Activated CD4-positive, alpha-beta T cell treated with anti-CD3 and anti-CD28 coated beads, Interleukin-2, amount 10 ng/mL, durations not matched to agents 7 days and 5 days (primary cell): ENCODE measurements at regions not wholly inside any gene's neighbourhood (a gene's known extent, or its start where the extent isn't known, plus 50 kb on each side); places are given as distances from the start of the nearest gene placed in this dataset.
"Not testable (repeated sequence)": the region's sequence is repeated elsewhere in the genome, so short reads cannot be mapped to it uniquely, and the experiment has no call there.

Experiments
- CTCF ChIA-PET: fragments of 350-600 bp; sonication (Branson Sonifier 250); formaldehyde crosslinking; loops from one replicate; lab custom pipeline; 2021; ENCODE audit warnings: antibody characterized with exemption; lab: Charles Lee
- POLR2A ChIA-PET: fragments of 350-600 bp; sonication (Branson Sonifier 250); formaldehyde crosslinking; loops from one replicate; lab custom pipeline; 2021; ENCODE audit warnings: antibody characterized with exemption; lab: Charles Lee
- DNase-seq: peaks from one replicate; pipeline ENCODE4 v3.0.0-alpha.2; 2020
- H3K27ac Mint-ChIP-seq: one replicate; pipeline ENCODE4 v1.8.0; 2021; ENCODE audit warnings: mild to moderate bottlenecking, moderate library complexity, mixed read lengths
- H3K27me3 Mint-ChIP-seq: one replicate; pipeline ENCODE4 v1.8.0; 2021; ENCODE audit warnings: mixed read lengths
- H3K36me3 Mint-ChIP-seq: one replicate; pipeline ENCODE4 v1.8.0; 2021; ENCODE audit warnings: low read depth, mixed read lengths
- H3K4me1 Mint-ChIP-seq: one replicate; pipeline ENCODE4 v1.8.0; 2021; ENCODE audit warnings: mixed read lengths
- H3K4me3 Mint-ChIP-seq: one replicate; pipeline ENCODE4 v1.8.0; 2021; ENCODE audit warnings: mild to moderate bottlenecking, moderate library complexity, mixed read lengths
- H3K9me3 Mint-ChIP-seq: one replicate; pipeline ENCODE4 v1.8.0; 2021; ENCODE audit warnings: mixed read lengths

DNA sequence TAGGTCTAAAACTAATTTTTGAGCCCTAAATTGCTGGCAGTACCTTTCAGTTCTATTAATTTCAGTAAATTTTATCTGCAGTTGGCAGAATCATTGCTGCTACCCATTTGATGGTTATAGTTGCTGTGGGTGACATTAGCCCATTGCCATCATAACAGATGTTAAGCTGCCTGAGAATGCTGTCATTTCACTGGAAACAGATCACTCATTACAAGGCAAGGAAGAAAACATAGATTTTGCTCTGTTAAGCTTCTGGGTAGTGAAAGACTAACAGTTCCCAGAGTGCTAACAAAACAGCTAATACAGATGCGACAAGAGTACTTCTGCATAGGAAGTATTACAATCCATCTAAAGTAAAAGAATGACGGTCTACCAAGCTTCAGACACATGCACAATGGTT lies 213.2 kb downstream of the SPANXN3 start:
- no peaks in the 10 kb centered on the region for H3K9me3 Mint-ChIP-seq
- H3K27ac Mint-ChIP-seq, result no peak overlapping the region
- DNase-seq, result no peak
- H3K4me3 Mint-ChIP-seq, result no peak overlapping the region
- no peaks in the 10 kb centered on the region for H3K4me1 Mint-ChIP-seq
- H3K27me3 Mint-ChIP-seq, result no peaks in the 10 kb centered on the region
- ChIA-PET POLR2A (no interaction called here), CTCF (no interaction called here)
- no peaks in the 10 kb centered on the region for H3K36me3 Mint-ChIP-seq

DNA sequence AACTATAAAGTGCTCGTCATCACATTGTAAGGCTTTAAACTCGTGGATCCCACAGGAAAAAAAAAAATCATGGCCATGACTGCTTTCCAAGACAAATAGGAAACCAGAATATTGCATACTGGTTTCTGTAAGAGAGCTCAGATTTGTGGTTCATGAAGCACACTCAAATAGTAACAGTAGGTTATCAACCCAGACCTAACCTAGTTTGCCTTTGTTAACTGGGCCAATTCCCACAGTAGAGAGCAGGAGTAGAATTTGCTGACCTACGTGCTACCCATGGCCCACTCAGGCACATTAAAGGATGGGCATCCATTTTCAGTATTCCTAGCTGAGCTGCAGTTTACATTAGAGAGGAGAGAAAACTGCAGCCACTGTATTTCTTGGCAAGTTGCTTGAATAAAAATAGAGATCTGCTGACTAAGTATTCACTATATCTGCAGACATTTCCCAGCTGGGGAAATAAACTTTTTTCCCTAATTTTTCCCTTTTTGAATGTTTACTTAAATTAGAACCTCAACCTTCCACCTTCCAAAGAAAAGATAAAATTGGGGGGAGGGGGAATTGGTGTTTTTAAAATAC lies 218.5 kb downstream of the SPANXN3 start:
- H3K27me3 Mint-ChIP-seq, result no peaks in the 10 kb centered on the region
- CTCF ChIA-PET, result interaction anchor here (0.6 kb wide), 1 partner anchor 125 kb away, joined by 3 read pairs; no protein-coding TSS in a partner anchor
- POLR2A ChIA-PET, result no interaction called here
- H3K9me3 Mint-ChIP-seq, result no peaks in the 10 kb centered on the region
- no peak overlapping the region for H3K4me3 Mint-ChIP-seq
- no peaks in the 10 kb centered on the region for H3K4me1 Mint-ChIP-seq
- no peak for DNase-seq
- H3K27ac Mint-ChIP-seq, result no peak overlapping the region
- H3K36me3 Mint-ChIP-seq, result no peaks in the 10 kb centered on the region

DNA sequence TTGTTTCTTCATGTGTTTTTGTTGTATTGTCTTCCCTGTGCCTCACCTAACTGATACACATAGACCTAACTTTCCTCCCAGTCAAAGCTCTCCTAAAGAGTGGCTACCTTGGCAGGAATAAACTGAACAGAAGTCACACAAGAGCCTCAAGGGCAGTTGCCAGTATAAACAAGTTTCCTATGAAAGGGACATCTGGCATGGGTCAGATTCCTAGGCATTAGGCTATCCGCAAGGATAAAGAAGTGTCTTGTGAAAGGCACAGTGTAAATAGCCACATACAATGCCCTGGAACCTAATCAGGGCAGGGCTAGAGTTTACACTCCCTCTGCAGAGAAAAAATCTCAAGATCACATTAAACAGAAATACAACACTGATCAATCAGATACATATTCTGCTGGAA lies 220.8 kb downstream of the SPANXN3 start:
- Mint-ChIP-seq H3K9me3 (no peaks in the 10 kb centered on the region), H3K36me3 (no peaks in the 10 kb centered on the region), H3K4me3 (no peak overlapping the region), H3K4me1 (no peaks in the 10 kb centered on the region), H3K27me3 (no peaks in the 10 kb centered on the region), H3K27ac (no peak overlapping the region)
- DNase-seq, result no peak
- ChIA-PET CTCF (no interaction called here), POLR2A (no interaction called here)

DNA sequence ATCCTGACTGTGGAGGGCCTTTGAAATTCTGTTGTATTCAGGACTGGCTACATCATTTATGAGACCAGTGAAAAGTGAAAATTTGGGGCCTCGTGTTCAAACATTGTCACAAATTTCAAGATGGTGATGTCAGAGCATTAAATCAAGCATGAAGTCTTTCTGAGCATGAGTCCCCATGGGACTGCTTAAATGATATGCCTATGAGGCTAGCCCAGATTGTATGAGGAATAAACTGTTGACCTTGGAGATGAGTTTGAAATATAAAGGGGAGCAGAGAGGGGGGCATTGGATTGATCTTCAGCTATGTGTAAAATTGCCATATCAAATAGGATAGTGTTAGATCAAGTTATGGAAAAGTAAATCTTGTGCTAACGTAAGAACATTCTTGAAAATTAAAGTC lies 230.0 kb downstream of the SPANXN3 start:
- H3K27ac Mint-ChIP-seq, result no peak overlapping the region
- H3K36me3 Mint-ChIP-seq, result no peaks in the 10 kb centered on the region
- no peaks in the 10 kb centered on the region for H3K4me1 Mint-ChIP-seq
- H3K9me3 Mint-ChIP-seq, result no peaks in the 10 kb centered on the region
- POLR2A ChIA-PET, result no interaction called here
- DNase-seq, result no peak
- CTCF ChIA-PET, result no interaction called here
- H3K4me3 Mint-ChIP-seq, result no peak overlapping the region
- no peaks in the 10 kb centered on the region for H3K27me3 Mint-ChIP-seq

DNA sequence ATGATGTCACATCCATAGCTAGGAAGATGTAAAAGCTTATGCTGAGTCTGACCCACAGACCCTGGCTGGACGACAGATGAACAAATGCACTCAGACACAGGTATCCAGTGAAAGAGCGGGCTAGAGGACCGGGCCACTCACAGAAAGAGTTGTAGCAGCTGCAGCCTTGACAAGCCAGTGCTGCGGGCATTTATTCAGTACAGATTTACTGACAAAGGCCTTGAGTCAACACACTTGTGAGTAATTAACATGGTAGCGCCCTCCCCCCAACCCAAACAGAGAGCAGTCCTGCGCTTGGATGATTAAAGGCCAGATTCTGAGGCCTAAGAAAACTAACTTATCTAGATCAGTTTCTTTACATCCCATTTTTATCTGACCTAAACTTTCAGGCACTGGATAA lies 244.6 kb downstream of the SPANXN4 start:
- peaks cover 5% of the 10 kb centered on the region for H3K9me3 Mint-ChIP-seq
- CTCF ChIA-PET, result no interaction called here
- H3K4me3 Mint-ChIP-seq, result no peak overlapping the region
- DNase-seq, result no peak
- POLR2A ChIA-PET, result no interaction called here
- H3K36me3 Mint-ChIP-seq, result no peaks in the 10 kb centered on the region
- H3K4me1 Mint-ChIP-seq, result no peaks in the 10 kb centered on the region
- H3K27me3 Mint-ChIP-seq, result no peaks in the 10 kb centered on the region
- no peak overlapping the region for H3K27ac Mint-ChIP-seq

DNA sequence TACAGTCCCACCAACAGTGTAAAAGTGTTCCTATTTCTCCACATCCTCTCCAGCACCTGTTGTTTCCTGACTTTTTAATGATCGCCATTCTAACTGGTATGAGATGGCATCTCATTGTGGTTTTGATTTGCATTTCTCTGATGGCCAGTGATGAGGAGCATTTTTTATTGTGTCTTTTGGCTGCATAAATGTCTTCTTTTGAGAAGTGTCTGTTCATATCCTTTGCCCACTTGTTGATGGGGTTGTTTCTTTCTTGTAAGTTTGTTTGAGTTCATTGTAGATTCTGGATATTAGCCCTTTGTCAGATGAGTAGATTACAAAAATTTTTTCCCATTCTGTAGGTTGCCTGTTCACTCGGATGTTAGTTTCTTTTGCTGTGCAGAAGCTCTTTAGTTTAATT lies 218.9 kb downstream of the SPANXN4 start:
- H3K9me3 Mint-ChIP-seq, H3K4me1 Mint-ChIP-seq, H3K27me3 Mint-ChIP-seq, DNase-seq, CTCF ChIA-PET, H3K4me3 Mint-ChIP-seq, POLR2A ChIA-PET, H3K27ac Mint-ChIP-seq, H3K36me3 Mint-ChIP-seq: not testable (repeated sequence)

DNA sequence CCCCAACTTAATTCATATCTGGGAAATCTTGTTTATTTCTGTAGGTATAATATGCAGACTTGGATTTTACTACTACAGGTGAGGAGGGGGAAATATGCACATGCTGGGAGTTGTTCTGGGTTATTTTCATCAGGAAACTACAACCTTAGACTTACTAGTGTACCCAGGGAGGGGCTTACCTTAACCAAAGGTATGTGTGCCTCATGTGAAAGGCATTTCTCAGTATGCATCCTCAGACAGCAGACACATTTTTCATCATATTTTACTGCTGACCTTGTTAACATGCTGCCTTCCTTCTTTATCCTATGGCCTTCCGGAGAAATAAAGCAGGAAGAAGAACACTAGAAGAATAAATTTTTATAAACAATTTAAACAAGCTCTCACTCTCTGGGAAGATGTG lies 214.9 kb downstream of the SPANXN4 start:
- no peak overlapping the region for H3K4me3 Mint-ChIP-seq
- POLR2A ChIA-PET, result no interaction called here
- H3K27me3 Mint-ChIP-seq, result no peaks in the 10 kb centered on the region
- DNase-seq, result no peak
- no peaks in the 10 kb centered on the region for H3K4me1 Mint-ChIP-seq
- no peak overlapping the region for H3K27ac Mint-ChIP-seq
- H3K36me3 Mint-ChIP-seq, result no peaks in the 10 kb centered on the region
- peaks cover 2% of the 10 kb centered on the region for H3K9me3 Mint-ChIP-seq
- CTCF ChIA-PET, result no interaction called here

DNA sequence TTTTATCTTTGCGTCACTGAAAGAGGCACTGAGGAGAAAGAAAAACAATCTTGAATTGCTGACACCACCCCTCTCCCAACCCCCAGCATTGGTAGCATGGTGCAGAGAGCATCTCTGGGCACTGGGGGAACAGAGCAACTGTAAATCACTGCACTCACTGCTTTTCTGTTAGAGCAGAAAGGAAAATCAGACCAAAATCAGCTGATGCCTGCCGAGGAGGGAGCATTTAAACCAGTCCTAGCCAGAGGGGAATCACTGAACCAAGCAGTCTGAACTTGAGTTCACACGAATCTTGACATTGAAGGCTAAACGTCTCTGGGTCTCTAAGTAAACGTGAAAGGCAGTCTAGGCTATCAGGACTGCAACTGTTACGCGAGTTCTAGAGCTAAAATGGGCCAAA lies 205.8 kb downstream of the SPANXN4 start:
- DNase-seq, result no peak
- CTCF ChIA-PET, result no interaction called here
- Mint-ChIP-seq H3K27me3 (no peaks in the 10 kb centered on the region), H3K9me3 (peaks cover 2% of the 10 kb centered on the region), H3K27ac (no peak overlapping the region), H3K4me3 (no peak overlapping the region), H3K4me1 (no peaks in the 10 kb centered on the region), H3K36me3 (no peaks in the 10 kb centered on the region)
- POLR2A ChIA-PET, result no interaction called here

DNA sequence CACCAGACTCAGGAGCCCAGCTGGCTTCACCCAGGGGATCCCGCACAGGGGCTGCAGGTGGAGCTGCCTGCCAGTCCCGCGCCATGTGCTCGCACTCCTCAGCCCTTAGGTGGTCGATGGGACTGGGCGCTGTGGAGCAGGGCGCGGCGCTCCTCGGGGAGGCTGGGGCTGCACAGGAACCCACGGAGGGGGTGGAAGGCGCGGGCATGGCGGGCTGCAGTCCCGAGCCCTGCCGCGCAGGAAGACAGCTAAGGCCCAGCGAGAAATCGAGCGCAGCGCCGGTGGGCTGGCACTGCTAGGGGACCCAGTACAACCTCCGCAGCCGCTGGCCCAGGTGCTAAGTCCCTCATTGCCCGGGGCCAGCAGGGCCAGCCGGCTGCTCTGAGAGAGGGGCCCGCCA lies 202.9 kb downstream of the SPANXN4 start:
- H3K27ac Mint-ChIP-seq, H3K27me3 Mint-ChIP-seq, H3K36me3 Mint-ChIP-seq, H3K4me3 Mint-ChIP-seq, H3K9me3 Mint-ChIP-seq, DNase-seq, CTCF ChIA-PET, H3K4me1 Mint-ChIP-seq, POLR2A ChIA-PET: not testable (repeated sequence)

DNA sequence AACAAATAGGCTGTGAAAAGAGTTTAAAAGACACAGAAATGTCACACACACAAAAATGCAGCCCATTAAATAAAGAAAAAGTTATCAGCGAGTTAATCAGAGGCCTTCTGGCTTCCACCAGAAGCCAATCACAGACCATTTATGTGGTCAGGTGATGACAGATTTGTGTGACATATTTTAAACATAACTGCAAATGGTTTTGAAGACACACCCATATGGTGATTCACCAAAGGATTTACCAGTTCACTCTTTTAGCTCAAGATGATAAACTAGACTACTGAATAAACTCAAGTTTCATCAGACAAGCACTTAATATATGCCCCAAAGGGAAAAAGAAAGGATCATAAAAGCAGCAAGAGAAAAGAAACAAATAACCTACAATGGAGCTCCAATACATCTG lies 181.2 kb downstream of the SPANXN4 start:
- Mint-ChIP-seq H3K36me3 (no peaks in the 10 kb centered on the region), H3K4me3 (no peak overlapping the region), H3K27me3 (no peaks in the 10 kb centered on the region), H3K9me3 (no peaks in the 10 kb centered on the region), H3K4me1 (no peaks in the 10 kb centered on the region), H3K27ac (no peak overlapping the region)
- POLR2A ChIA-PET, result no interaction called here
- CTCF ChIA-PET, result no interaction called here
- DNase-seq, result no peak

DNA sequence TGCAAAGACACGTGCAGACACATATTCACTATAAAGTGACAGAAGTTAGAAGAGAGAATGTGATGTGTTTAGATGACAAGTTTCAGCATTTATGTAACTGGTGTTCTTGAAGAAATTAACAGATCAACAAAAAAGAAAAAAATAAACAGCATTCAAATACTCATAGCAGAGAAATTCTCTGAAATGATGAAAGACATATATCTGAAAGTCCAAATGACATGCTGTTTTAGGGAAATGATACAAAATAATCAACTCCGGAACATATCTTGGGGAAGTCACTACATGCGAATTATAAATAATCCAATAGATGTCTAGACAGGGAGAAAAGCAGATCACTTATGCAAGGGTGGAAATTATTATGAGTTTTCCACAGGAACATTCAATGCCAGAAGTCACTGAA lies 146.0 kb downstream of the SPANXN4 start:
- H3K9me3 Mint-ChIP-seq, result no peaks in the 10 kb centered on the region
- H3K4me1 Mint-ChIP-seq, result no peaks in the 10 kb centered on the region
- no peaks in the 10 kb centered on the region for H3K27me3 Mint-ChIP-seq
- no peak overlapping the region for H3K27ac Mint-ChIP-seq
- no peak for DNase-seq
- POLR2A ChIA-PET, result no interaction called here
- no peaks in the 10 kb centered on the region for H3K36me3 Mint-ChIP-seq
- CTCF ChIA-PET, result no interaction called here
- H3K4me3 Mint-ChIP-seq, result no peak overlapping the region

DNA sequence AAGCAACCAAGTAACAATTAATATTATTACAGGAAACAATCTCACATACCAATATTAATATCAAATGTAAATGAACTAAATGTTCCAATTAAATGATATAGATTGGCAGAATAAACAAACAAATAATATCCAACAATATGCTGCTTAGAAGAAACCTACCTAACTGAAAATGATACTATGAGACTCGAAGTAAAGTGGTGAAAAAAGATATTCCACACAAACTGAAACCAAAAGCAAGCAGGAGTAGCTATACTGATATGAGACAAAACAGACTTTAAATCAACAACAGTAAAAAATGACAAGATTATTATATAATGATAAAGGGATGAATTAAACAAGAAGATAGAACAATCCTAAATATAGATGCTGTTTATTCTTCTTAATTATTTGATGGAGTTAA lies 140.1 kb downstream of the SPANXN4 start:
- ChIA-PET POLR2A (no interaction called here), CTCF (no interaction called here)

DNA sequence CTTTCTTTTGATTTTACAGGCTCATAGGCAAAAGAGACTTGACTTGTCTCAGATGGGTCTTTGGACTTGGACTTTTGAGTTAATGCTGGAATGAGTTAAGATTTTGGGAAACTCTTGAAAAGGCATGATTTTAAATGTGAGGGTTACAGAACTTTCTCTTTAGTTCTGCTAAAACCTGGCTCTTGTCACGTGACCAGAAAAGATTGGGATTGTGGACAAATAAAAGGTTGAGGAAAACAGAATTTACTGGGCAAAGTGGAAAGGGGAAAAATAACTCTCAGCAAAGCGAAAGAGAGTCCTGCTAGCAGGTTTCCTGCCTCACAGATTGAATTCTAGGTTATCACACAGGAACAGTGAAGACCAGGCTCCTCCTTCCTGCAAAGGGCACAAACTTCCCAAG lies 114.0 kb downstream of the SPANXN4 start:
- no peak overlapping the region for H3K4me3 Mint-ChIP-seq
- no peaks in the 10 kb centered on the region for H3K27me3 Mint-ChIP-seq
- no peaks in the 10 kb centered on the region for H3K4me1 Mint-ChIP-seq
- CTCF ChIA-PET, result no interaction called here
- POLR2A ChIA-PET, result no interaction called here
- H3K36me3 Mint-ChIP-seq, result no peaks in the 10 kb centered on the region
- H3K27ac Mint-ChIP-seq, result no peak overlapping the region
- no peak for DNase-seq
- no peaks in the 10 kb centered on the region for H3K9me3 Mint-ChIP-seq

More for the DNA sequence above, 140.1 kb downstream of the SPANXN4 start:
- no peaks in the 10 kb centered on the region for H3K4me1 Mint-ChIP-seq
- H3K4me3 Mint-ChIP-seq, result no peak overlapping the region
- H3K27ac Mint-ChIP-seq, result no peak overlapping the region
- no peak for DNase-seq
- H3K27me3 Mint-ChIP-seq, result no peaks in the 10 kb centered on the region
- H3K36me3 Mint-ChIP-seq, result no peaks in the 10 kb centered on the region
- H3K9me3 Mint-ChIP-seq, result no peaks in the 10 kb centered on the region

DNA sequence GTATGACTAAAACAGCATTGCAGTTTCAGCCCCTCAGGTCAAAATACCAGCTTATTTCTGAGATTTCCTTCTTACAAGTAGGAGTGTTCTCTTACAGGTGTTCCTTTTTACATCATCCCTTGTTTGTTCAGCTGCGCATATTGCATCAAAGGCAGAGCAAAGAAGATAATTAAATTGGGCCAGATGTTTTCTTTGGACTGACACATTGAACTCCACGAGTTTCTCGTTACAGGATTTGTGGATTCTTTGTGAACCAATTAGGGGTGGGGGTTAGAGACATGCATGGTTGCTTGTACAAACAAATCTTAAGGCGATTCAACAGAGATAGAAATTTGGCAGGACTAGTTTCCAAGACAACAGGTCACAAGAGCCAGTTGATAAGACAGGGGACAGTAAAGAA lies 95.7 kb downstream of the SPANXN4 start:
- no peaks in the 10 kb centered on the region for H3K36me3 Mint-ChIP-seq
- ChIA-PET CTCF (no interaction called here), POLR2A (no interaction called here)
- H3K4me1 Mint-ChIP-seq, result no peaks in the 10 kb centered on the region
- H3K27ac Mint-ChIP-seq, result no peak overlapping the region
- H3K27me3 Mint-ChIP-seq, result no peaks in the 10 kb centered on the region
- no peak overlapping the region for H3K4me3 Mint-ChIP-seq
- H3K9me3 Mint-ChIP-seq, result peaks cover 6% of the 10 kb centered on the region
- DNase-seq, result no peak
